Lower leg skin (tissue), 3 donors: ENCODE measurements at regions not wholly inside any gene's neighbourhood (a gene's known extent, or its start where the extent isn't known, plus 50 kb on each side); places are given as distances from the start of the nearest gene placed in this dataset.

Experiments used
- CTCF ChIP-seq, 3 donors: fragments of 450-650 bp; IDR thresholded peaks; one replicate each; pipeline ENCODE4 v1.5.1; 2016; ENCODE audit warnings: antibody characterized with exemption in 3 of 3, mild to moderate bottlenecking in 3 of 3, moderate library complexity in 2 of 3
- POLR2A ChIP-seq, 2 donors: fragments of 450-650 bp; IDR thresholded peaks; one replicate each; pipeline ENCODE4 v1.6.1; 2016 to 2017; ENCODE audit warnings: antibody characterized with exemption in 2 of 2, mild to moderate bottlenecking in 1 of 2, moderate library complexity in 1 of 2

GRCh38 chr1:195902779-195903178 is 705.5 kb downstream of the KCNT2 start:
- TF ChIP-seq CTCF (IDR thresholded peaks at IDR 0.05) (no peak), POLR2A (IDR thresholded peaks at IDR 0.05) (no peak)
